CD1c-positive myeloid dendritic cell (primary cell): ENCODE measurements at regions not wholly inside any gene's neighbourhood (a gene's known extent, or its start where the extent isn't known, plus 50 kb on each side); places are given as distances from the start of the nearest gene placed in this dataset.

Experiments
- DNase-seq: peaks from one replicate; pipeline ENCODE4 v3.0.0-alpha.2; 2016; ENCODE audit errors: extremely low spot score

DNA sequence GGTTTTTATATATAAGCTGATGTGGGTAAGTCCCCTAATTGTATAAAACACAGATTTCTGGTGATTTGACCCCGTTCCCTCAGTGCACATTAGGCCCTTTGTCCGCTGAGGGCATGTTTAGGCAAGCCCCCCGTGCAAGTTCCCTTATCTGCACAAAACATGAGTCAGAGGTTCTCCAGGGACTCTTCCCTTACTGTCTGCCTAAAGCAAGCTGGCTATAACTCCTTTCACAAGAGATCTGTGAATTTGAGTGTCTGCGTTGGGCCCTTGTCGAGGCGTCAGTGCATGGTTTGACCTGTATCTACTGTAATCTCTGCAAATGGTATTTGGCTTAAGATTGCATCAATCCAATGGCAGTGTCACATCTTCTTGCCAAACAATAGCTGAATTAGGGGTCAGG lies 712.8 kb downstream of the CDH8 start:
- DNase-seq, result no peak

DNA sequence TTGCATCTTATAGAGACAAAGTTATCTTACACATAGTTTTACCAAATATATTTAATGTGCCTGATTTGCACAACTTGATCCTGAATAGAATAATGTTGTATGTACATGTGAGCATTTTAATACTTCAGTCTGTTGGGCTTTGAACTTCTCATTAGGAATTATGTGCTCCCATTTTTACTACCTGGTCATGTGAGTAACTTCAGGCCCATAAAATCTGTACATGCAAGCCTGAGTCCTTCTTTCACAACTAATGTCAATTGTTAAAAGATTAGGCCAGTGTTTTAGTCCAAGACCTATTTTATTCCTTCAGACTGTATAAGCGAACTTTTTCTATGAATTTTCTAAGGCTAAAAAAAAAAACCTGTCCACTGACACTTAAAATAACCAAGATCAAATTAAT lies 715.4 kb downstream of the CDH8 start:
- no peak for DNase-seq

DNA sequence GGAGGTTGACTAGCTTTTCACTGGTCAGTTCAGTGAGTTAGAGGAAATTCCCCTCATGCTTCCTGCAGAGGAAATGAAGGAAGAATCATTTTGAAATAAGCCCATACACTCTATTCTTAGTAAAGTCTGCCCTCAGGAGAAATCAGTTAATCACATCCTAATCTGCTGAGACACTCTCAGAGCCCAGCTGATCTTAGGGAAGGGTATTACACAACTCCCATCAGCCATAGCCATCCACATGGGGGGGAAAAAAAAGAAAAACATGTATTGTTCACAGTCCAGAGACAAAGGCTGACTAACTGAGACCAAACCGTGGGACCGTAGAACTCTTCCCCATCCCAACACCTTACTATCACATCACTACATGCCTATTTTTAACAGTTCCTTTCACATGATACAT lies 722.3 kb downstream of the CDH8 start:
- no peak for DNase-seq

DNA sequence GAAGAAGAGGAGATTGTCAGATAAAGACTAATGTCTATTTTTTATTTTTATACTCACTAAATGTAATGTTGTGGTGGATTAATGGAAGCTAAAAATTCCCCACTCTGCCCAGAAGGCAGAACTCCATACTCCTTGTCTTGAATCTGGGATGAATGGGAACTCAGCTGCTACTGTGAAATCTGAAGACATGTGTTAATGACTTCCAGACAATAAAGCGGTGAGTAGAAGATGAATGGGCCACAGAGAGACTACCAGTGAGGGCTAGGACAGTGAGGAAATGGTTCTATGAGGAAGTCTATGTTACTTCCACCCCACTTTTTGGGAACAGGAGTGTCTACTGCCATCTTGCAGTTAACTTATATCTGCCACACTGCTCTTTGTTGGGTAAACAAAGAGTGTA lies 726.9 kb downstream of the CDH8 start:
- no peak for DNase-seq

DNA sequence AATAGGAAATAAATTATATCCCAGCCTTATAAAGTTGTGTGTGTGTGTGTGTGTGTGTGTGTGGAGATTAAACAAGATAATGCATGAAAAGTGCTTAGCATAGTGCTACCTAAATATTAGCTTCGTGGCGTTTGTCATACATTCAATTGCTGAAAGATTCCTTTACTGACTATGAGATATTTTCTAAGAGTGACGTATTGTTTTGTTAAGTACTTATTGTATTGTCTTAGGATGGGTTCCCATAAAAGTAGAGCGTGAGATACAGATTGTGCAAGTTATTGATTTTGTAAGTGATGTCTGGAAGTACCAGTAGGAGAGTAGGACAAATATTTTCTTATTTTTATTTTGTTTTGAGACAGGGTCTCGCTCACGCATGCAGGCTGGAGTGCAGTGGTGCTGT lies 730.0 kb downstream of the CDH8 start:
- no peak for DNase-seq

DNA sequence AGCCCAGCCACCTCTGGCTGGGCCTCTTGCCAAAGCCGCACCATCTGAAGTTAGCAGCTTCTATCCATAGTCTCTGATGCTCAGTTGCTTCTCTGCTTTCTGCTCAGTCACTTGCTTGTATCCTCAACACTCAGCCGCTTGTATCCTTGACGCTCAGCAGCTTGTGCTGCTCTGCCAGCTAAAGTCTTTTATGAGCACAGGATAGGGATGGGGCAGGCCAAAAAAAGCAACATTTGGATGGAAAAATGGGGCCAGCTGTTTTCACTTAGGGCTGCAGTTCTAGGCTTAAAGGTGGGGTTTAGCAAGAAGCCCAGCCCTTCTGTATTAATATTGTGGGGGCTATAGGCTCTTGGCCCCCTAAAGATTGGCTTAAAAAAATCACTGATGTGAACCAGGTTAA lies 739.4 kb downstream of the CDH8 start:
- no peak for DNase-seq

DNA sequence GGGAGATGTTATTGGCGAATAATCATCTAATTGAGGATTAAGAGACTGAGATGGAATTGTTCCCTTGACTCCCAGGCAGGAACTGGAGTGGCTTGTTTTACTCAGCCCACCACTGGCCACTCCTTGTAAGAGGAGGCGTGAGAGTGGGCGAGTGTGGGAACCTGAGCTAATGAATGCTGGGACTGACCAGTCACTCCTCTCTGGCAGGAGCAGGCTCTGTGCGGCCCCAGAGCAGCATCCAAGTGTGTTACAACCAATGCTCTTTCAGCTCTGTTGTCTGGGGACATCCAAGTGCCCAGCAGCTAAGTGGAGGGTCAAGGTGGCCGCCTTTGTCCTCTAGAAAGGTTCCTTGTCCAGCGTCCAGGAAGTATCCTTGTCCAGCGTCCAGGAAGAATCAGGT lies 739.9 kb downstream of the CDH8 start:
- DNase-seq, result no peak

DNA sequence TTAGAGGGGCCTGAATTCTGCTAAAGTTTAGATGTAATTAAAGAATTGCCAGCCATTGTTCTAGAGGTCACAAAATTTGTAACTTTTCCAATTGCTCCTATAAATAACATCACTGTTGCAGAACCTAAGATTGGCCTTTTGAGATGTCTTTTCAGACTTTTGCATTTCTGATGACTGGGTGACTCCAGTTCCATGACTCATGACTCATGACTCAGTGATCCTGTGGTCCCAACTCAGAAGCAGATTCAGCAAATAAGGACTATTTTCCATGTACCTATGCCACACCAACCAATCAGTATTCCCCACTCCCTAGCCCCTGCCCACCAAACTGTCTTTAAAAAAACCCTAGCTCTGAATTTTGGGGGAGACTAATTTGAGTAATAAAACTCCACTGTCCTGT lies 740.9 kb downstream of the CDH8 start:
- DNase-seq, result no peak

DNA sequence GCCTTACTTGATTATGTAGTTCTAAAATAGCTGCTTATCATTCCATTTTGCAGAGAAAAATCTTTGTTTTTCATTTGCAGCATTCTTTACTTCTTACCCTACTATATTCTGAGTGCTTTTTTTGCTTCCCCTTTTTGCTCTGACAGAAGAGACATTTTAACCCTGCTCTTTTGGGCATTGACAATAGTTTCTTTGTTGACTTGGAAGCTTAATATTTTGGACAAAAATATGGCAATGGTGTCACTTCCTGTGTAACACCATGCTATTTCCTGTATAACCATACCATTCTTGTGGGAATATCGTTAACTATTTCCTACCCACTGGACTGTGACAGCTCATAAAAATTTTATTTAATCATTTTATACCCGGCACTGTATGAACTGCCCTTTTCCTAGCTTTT lies 747.1 kb downstream of the CDH8 start:
- no peak for DNase-seq

DNA sequence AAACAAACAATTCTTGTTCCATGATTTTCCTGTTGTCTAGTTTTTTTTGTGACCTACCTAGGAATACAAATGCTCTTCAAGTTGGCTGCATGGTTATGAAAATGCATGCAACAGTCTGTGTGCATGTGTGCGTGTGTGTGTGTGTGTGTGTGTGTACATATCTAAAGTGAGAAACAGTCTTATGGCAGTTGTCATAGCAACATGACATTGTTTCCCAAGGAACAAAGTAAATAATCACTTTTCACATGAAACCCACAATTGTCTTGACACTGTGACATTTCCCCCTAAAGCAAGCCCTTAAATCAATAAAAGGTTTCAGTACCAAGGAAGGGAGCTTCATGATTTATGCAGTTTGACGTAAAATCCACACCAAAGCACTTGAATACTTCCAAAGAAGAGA lies 758.4 kb downstream of the CDH8 start:
- no peak for DNase-seq

DNA sequence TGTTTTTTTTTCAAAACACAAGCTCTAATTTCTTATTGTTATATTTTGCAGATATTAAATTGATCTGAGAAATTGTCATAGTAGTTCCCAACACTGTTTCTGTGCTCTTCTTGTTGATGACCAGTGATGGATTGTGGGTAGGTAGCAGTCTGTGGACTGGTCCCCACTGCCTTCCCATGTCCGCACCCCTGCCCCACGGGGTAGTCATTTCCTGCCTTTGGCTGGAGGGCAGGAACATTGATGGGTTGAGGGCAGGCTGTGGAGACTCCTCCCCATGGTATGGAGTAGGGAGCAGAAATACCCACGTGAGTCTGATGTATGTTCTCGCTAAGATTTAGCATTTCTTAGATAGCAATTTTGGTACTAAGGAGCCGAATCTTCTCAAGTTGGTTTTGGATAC lies 762.0 kb downstream of the CDH8 start:
- no peak for DNase-seq

DNA sequence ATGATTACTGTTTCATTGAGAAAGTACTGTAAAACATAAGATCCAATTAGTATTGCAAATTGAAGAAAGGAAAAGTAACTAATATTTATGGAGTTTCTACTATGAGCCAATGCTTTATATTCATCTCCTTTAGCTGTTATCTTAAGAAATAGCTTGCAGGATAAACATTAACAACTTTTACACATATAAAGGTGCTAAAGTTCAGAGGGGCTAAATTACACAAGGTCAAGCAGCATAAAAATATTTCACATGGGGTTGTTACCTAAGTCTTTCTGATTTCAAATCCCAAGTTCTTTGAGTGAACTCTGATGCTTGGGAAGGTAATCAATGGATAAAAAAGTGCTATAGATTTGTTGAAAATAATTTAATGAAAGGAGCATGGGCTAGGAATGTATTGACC lies 765.5 kb downstream of the CDH8 start:
- DNase-seq, result no peak

DNA sequence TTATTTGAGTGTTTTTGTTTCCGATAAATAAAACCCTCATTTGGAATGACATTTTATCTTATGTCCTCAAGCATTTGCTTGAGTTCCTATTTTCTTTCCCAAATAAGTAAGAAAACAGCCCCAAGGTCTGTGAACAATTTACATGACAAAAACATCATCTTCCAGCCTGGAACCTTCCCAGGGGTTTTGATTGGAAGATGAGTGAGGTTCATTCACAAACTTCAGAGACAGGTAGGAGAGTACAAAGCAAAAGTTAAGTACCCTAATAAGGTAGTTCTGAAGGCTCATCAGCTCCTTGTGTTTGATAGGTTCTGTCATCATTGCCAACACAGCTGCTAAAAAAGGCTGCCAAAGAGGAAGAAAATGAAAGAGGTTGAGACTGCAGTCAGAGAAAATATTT lies 772.8 kb downstream of the CDH8 start:
- DNase-seq, result no peak

DNA sequence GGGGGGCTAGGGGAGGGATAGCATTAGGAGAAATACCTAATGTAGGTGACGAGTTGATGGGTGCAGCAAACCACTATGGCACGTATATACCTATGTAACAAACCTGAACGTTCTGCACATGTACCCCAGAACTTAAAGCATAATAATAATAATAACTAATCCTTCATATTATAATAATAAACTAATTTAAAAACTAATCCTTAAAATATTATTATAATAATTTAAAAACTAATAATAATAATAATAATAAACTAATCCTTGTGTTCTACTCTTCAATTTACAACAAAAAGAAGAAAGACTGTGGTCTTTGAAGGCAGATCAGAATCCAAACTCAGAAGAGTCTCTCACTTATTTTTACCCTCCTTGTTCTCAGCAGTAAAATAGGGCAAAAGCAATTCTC lies 774.9 kb downstream of the CDH8 start:
- no peak for DNase-seq

DNA sequence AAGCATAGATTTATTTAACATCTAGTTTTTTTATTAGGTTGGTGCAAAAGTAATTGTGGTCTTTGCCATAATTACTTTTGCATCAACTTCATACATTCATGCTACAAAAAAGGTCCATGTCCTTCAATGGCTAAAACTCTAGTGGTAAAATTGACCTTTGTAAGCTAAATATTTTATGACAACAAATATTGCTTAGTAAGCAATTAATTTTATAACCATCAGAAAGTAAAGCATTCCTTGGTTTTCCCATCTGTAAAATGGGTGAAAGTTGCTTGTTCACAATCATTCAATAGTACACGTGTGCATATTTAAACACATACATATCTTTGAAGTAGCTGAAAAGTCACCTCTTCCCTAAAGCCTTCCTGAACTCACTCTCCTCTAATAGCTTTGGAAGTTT lies 789.6 kb downstream of the CDH8 start:
- no peak for DNase-seq

DNA sequence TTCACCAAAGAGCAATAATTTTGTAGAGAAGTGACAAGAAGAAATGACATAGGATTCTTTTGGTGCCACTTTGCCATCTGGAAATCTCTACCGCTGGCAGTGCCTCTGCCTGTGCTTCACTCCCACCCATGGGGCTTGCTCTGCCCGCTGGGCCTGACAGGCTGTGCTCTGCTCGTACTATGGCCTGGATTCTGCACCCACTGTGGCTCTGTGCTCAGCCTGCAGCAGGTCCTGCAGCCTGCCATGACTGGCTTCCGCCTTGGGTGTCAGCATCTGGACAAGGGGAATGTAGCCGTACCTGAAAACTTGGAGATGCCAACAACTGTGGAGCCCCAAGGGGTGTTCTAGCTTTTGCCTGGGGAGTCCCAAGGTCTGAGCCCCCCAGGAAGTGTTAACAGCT lies 792.3 kb downstream of the CDH8 start:
- no peak for DNase-seq

DNA sequence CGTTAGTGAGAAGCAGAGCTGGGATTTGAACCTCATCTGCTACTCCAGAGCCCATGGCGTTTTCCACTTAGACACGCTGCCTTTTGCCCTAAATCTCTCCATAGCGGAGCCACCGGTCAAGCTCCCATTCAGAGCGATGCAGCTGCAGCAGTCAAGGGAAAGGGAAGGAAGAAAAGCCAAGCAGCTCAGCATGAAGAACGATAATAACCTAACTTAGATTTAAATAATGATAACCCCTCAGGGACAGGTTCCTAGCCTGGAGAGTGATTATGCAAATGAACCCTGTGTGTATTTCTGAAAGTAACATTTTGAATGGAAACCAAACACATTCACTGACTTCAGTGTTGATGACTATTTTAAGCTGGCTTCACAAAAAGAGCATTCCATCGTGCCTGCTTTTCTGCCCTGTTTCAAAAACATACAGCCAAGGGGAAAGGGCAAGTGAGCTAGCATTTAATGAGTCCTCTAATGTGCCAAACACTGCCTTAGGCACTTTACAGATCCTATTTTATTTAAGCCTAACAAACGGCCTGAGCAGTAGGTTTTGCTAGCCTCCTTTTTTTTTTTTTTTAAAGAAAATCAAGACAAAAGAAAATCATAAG lies 798.3 kb downstream of the CDH8 start:
- no peak for DNase-seq

DNA sequence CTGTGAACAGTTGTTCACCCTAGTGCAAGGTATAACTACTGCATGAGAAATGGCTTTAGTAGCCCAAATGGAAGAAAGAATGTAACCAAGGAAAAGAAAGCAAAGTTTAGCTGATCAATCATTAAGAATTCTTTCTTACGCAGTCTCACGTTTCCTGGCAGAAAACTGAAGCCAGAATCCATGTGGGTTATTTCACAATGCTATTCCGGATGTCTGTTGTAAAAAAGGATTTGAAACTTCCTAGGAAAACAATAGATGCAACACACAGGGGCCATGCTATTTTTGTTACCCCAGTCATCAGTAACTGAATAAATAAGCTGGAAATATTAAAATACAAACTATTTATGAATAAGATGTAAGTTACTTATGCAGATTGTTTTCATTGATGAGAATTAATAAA lies 802.5 kb downstream of the CDH8 start:
- peak; percentile 35 for DNase-seq

DNA sequence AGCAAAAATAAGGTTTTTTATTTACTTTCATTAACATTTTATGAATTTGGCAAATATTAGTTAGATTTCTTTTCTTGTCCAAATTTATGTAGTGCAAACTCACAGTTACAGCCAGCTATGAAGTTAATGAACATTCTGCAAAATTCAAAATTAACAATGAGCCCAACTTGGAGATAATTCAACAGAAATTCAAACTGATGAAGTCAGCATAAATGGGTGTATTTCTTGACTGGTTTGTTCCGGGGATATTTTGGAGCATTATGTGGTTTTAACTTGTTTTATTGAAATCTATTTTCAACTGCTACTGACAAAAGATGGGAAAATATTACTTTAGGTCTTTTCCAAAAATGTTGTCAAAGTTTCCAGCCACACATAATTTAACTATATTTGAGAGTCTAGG lies 807.9 kb downstream of the CDH8 start:
- no peak for DNase-seq

DNA sequence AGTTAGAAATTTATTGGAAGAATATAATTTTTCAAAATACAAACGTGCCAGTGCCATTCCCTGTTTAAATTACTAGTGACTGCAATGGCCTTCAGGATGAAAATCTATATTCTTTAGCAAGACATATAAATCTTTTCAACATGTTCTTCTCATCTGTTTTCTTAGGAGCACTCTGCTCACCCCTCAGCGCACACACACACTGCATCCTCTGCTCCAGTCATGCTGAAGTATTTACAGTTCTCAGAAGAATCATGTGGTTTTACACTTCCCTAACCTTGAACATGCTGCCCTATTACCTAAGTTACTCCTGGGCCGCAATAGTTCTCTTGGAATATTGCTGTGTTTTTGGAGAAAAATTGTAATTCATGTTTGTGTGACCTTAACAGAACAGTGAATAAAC lies 820.6 kb downstream of the CDH8 start:
- no peak for DNase-seq

DNA sequence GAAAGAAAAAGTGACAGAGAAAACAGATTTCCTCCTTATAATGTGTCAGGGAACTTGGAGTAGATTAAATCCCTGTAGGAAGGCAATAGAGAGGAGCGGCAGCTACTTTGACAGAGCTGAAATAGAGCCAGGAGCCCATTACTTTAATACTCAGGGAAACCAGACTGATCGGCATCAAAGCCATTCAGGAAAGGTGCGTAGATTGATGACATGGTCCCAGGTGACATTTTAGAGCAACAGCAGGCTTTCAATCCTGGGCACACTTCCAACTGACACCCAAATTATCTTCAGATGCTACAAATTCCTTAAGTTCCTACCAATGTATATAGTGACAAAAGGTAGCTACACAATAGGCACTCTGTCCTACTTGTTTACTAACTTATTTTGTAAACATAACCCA lies 821.5 kb downstream of the CDH8 start:
- DNase-seq, result no peak

DNA sequence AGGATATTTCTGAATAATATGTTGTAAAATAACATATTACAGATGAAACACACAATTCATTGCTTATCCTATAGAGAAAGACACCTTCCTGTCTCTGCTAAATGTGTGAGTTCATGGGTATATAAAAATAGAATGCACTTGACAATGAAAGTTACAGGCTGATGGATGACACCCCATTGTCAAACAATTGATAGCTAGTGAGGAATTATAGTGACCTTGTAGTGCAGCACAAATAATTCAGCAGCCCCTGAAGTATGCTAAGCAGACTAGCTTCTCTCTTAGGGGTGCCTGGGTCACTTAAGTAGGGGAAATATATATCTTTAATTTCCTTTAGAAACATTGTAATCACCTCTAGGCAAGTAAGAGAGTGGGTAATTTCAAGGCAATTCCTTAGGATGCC lies 826.2 kb downstream of the CDH8 start:
- DNase-seq, result no peak

DNA sequence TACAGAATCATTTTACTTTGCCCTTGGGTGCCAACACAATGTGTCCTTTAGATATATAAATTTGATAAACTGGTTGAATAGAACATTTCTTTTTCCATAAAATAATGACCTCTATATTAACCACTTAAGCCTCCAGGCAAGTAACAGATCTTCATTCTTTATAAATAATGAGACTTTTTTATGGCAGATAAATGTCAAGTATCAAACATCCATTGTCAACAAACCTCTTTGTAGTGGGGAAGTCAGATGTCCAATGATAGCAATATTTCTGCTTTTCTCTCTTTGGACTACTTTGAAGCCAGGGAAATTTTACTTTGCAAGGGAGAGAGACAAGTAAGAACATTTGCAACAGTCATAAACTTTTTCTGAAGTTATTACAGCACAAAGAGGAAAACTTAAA lies 841.2 kb downstream of the CDH8 start:
- DNase-seq, result no peak

DNA sequence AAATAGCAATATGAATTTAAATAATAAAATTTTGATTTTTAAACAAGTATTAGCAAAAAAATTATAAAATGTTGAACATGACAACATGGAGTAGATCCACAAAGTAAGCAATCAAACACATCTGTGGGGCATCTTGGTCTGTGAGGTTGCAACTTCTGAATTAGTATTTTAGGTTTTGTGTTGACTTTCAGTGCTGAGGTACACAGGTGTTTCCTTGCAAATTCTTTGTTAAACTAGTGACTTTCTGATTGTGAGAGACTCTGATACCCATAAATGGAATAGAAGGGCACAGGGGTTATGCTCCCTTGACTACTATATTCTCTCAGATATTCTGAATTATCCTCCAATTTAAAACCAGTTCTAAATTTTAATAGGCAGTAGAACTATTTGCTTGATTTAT lies 841.7 kb downstream of the CDH8 start:
- DNase-seq, result no peak

DNA sequence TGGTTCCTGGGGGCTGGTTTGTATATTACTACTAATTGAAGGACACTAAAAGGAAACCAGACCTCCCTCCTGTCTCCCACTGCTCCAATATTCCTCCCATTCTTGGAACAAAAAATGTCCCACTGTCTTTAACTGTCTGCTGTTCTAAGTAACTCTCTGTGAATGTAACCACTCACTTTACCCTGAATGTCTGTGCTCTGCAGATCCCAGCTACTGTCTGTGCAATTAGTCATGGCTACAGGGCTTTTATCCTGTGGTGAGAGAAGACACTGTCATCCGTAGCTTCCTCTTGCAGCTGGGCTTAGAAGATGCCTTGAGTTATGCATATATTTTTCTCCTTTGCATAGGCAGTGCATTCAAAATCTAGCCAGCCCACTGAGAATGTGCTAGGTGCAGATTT lies 853.8 kb downstream of the CDH8 start:
- no peak for DNase-seq
